ENCODE measurements at regions not wholly inside any gene's neighbourhood (a gene's known extent, or its start where the extent isn't known, plus 50 kb on each side); places are given as distances from the start of the nearest gene placed in this dataset.

- POLR2A ChIA-PET, result interaction anchor here (0.9 kb wide), 1 partner anchor 32 kb away, joined by 3 read pairs; no protein-coding TSS in a partner anchor
- BruUV-seq (replicated peaks), result no TSS peak
- no peak overlapping the region for H3K4me3 ChIP-seq
Measured at GRCh38 chr13:22090106-22090505, 419.2 kb downstream of the FGF9 start.

More at GRCh38 chr13:22090106-22090505, 419.2 kb downstream of the FGF9 start:
- H4K20me1 ChIP-seq (replicated peaks; ENCODE audit: control insufficient read depth, insufficient read depth, low read length), result no peaks in the 10 kb centered on the region
- no peaks in the 10 kb centered on the region for H3K9me1 ChIP-seq (ENCODE audit: control insufficient read depth, insufficient read depth, low read length)
- DNase-seq (ENCODE audit: extremely low read depth in 1 of 4, low spot score in 3 of 4), result no peak
- H3K9ac ChIP-seq (ENCODE audit: insufficient read depth in 1 of 2, low read depth in 2 of 2, low read length in 2 of 2), result no peak overlapping the region
- H3K9me3 ChIP-seq (replicated peaks; ENCODE audit: control insufficient read depth, insufficient read depth, low read depth, low read length), result no peaks in the 10 kb centered on the region
- no peak overlapping the region for H3K4me2 ChIP-seq (ENCODE audit: insufficient read depth, low read length)
- in situ Hi-C loops (cut with MboI), result no loop called here
- no peak overlapping the region for H2AFZ ChIP-seq (ENCODE audit: low read depth, low read length)
- H3K27me3 ChIP-seq (ENCODE audit: control insufficient read depth in 2 of 2, insufficient read depth in 2 of 2, low read length in 2 of 2), result peaks cover 0 to 5% of the 10 kb centered on the region in 2 experiments; a peak in 1 of 5 replicates
- H3K79me2 ChIP-seq (ENCODE audit: control insufficient read depth, insufficient read depth, low read length), result no peaks in the 10 kb centered on the region
- 2% methylated on average over 4 of the region's 4 CpGs for WGBS (ENCODE audit: insufficient coverage, low coverage, missing lambda C conversion rate)
- no peaks in the 10 kb centered on the region for H3K36me3 ChIP-seq (ENCODE audit: control insufficient read depth, insufficient read depth, low read length)
- TF ChIP-seq HNRNPK (IDR thresholded peaks at IDR 0.05; ENCODE audit: low read depth, low read length, poor library complexity, severe bottlenecking) (no peak), GABPB1 (CRISPR knock-in tag; IDR thresholded peaks at IDR 0.05) (no peak), RBFOX2 (IDR thresholded peaks at IDR 0.05; ENCODE audit: low read depth, low read length) (no peak), RB1 (IDR thresholded peaks at IDR 0.05; ENCODE audit: low read depth) (no peak), CBX3 (IDR thresholded peaks at IDR 0.05; ENCODE audit: borderline replicate concordance in 1 of 2, low read length in 2 of 2) (no peak)
- TF ChIP-seq, protein P1, sequence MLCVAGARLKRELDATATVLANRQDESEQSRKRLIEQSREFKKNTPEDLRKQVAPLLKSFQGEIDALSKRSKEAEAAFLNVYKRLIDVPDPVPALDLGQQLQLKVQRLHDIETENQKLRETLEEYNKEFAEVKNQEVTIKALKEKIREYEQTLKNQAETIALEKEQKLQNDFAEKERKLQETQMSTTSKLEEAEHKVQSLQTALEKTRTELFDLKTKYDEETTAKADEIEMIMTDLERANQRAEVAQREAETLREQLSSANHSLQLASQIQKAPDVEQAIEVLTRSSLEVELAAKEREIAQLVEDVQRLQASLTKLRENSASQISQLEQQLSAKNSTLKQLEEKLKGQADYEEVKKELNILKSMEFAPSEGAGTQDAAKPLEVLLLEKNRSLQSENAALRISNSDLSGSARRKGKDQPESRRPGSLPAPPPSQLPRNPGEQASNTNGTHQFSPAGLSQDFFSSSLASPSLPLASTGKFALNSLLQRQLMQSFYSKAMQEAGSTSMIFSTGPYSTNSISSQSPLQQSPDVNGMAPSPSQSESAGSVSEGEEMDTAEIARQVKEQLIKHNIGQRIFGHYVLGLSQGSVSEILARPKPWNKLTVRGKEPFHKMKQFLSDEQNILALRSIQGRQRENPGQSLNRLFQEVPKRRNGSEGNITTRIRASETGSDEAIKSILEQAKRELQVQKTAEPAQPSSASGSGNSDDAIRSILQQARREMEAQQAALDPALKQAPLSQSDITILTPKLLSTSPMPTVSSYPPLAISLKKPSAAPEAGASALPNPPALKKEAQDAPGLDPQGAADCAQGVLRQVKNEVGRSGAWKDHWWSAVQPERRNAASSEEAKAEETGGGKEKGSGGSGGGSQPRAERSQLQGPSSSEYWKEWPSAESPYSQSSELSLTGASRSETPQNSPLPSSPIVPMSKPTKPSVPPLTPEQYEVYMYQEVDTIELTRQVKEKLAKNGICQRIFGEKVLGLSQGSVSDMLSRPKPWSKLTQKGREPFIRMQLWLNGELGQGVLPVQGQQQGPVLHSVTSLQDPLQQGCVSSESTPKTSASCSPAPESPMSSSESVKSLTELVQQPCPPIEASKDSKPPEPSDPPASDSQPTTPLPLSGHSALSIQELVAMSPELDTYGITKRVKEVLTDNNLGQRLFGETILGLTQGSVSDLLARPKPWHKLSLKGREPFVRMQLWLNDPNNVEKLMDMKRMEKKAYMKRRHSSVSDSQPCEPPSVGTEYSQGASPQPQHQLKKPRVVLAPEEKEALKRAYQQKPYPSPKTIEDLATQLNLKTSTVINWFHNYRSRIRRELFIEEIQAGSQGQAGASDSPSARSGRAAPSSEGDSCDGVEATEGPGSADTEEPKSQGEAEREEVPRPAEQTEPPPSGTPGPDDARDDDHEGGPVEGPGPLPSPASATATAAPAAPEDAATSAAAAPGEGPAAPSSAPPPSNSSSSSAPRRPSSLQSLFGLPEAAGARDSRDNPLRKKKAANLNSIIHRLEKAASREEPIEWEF (CRISPR knock-in tag; IDR thresholded peaks at IDR 0.05), result no peak
- no peak for ATAC-seq
- no peaks in the 10 kb centered on the region for H3K4me1 ChIP-seq (replicated peaks in 1 of 2; ENCODE audit: control insufficient read depth in 2 of 2, insufficient read depth in 2 of 2, low read length in 2 of 2)
- CTCF ChIA-PET (ENCODE audit: low intra/inter-chr PET ratio), result no interaction called here
- FAIRE-seq, result no peak
- intact Hi-C loops (cut with micrococcal nuclease), result no loop called here
- H3K27ac ChIP-seq (ENCODE audit: extremely low read depth, low read depth, low read length), result no peak overlapping the region
